Mucosa of gallbladder (tissue), 1 donor: ENCODE measurements at regions not wholly inside any gene's neighbourhood (a gene's known extent, or its start where the extent isn't known, plus 50 kb on each side); places are given as distances from the start of the nearest gene placed in this dataset.

Experiments used
- DNase-seq: peaks from one replicate; pipeline ENCODE4 v3.0.0-alpha.2; 2020; ENCODE audit warnings: low spot score
- donor health status: DM: no; HTN: no; CAD: no.

DNA sequence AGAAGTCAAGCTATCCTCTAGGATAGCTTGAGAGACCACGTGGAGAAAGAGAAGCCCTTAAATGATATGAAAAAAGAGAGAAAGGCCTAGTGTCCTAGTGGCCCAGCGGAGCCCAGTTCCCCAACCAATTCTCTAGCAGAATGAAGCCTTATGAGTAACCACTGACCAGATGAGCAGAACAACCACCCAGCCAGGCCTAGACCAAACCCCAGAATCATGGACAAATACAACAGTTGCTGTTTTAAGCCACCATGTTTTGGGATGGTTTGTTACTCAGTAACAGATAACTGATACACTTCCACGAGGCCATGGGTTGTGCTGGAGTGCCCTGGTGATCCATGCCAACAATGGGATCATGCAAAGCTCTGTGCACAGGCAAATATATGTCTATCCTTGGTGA is 377.1 kb downstream of the SOX9 start:
- DNase-seq: no peak

DNA sequence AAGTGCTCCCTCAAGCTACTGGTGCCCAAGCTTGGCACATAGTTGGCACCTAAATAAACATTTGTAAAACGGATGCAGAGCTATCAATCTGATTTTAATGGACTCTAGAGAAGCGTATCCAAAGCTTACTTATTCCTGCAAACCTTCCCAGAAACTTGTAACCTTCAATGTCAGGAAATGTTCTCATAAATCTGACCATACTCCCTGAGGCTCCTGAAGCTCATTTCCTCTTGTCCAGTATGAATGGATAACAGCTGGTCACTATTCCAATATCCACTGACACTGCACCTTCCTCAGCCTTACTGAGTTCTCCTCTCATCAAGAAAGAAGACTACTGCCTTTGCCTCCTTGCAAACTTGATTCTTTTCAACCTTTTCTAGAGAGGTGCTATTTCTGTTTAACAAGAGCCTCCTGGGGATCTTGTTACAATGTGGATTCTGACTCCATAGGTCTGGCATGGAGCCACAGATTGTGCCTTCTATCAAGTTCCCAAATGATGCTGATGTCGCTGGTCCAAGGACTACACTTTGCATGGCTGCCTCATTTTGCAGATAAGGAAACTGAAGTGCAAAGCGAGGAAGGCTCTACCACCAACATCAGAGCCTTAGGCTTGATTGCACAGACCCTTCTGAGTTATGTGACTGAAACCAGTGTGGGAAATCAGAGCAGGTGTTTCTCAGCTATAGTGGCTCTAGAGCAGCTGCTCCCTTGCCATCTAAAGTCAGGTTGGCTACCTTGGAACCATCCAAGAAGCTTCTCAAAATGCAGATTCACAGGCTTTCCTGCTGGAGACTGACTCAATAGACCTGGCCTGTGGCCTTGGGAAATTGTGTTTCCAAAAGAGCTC is 377.8 kb downstream of the SOX9 start:
- DNase-seq: no peak

GRCh38 chr17:72501404-72502370 is 380.9 kb downstream of the SOX9 start:
- DNase-seq: peak; percentile 66

DNA sequence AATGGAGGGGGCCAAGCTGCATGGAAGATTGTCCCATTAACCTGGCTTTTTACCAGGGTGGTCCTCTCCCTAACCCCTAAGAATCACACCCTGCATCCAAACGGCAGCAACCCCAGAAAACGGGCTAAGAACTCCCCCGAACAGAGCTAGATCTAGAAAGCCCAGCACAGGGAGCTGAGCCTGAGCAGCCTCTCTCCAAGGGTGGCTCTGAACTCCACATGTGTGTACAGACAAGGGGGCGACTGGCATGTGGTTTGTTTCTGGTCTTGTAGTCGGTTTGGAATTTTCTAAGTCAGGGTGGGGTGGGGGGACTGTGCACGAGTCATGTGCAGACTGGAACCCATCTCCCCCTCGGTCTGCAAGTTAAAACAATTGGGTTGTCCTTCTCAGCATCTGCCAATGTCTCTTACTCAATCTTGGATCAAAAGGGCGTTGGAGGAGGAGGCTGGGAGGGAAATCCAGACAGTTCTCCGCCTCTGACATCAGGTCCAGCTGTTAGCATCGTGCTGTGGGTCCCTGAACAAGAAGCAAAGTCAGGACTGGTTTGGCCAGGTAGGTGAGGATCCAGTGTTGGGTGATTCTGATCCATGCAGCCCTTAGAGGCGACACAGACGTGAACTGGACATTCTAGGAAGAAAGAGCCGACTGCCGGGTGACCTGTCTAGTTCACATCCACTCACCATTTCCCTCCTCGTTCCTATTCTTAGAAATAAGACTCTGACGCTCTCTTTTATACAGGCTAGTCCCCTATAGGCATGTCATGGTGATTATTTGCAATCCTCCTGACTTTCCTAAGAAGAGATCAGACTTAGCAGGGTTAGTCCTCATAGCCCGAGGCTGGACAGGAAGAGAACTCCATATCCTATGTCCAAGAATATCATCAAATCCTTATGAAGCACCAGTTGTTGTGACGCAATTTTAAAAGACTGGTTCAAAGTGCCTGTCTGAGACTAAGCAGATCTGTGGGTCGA is 381.8 kb downstream of the SOX9 start:
- peak; percentile 28 for DNase-seq

DNA sequence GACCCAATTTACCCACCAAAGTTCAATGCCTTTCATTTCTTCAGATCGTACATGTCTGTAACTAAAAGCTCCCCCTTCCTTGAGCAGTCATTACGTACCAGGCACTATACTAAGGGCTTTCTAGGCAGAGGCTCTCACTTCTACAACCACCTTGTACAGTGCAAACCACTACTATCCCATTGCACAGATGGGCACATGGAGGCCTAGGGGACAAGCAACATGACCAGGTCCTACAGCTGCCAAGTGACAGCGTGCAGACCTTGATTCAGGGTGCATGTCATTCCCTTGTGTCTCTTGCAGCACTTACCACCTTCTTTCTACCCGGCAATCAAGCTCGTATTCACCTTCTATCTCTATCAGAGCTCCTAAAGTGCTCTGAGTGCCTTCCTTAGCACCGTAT is 382.7 kb downstream of the SOX9 start:
- DNase-seq: no peak

DNA sequence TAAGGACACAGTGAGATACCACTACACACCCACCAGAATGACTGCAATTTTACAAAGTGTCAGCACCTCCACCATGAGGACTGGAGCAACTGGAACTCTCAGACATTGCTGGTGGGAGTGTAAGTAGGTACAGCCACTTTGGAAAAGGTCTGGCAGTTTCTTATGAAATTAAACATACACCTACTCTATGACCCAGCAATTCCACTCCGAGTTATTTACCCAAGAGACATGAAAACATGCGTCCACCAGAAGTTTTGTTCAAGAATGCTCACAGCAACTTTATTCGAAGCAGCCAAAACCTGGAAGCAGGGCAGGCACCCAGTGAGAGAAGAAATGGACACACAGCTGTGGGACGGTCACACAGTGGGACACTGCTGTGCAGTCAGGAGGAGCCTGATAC is 384.0 kb downstream of the SOX9 start:
- no peak for DNase-seq

GRCh38 chr17:72506773-72507172 is 386.0 kb downstream of the SOX9 start:
- no peak for DNase-seq

- DNase-seq: no peak
Measured at GRCh38 chr17:72507370-72507769, 386.6 kb downstream of the SOX9 start.

DNA sequence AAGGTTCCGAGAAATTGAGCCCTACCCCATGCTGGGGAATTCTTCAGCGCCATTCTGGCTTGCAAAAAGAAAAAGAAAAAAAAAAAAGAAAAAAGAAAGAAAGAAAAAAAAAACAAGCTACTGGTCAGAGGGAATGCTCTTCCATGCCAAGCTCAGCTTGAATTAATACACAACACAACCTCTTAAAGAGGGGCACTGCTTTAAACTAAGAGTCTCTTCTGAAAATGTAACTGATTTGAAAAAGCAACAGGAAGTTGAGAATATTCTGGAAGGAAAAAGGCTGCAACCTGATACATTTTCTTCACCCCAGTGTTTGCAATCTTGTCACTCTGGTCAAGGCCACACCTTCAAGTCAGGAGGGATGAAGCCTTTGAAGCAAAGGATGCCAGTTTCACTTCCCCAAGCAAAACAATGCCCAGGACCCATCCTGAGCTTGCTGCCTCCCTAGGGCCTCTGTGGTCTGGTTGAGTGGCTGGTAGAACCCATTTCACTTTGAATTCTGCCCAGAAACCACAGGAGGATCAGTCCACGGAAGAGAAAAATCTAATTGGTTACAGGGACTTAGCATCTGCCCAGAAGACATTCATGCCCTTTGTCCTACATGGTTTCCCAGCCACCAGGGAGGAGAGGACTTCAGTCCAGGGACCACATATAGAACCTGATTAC is 389.7 kb downstream of the SOX9 start:
- no peak for DNase-seq

- DNase-seq: no peak
Measured at GRCh38 chr17:72511242-72511641, 390.4 kb downstream of the SOX9 start.

DNA sequence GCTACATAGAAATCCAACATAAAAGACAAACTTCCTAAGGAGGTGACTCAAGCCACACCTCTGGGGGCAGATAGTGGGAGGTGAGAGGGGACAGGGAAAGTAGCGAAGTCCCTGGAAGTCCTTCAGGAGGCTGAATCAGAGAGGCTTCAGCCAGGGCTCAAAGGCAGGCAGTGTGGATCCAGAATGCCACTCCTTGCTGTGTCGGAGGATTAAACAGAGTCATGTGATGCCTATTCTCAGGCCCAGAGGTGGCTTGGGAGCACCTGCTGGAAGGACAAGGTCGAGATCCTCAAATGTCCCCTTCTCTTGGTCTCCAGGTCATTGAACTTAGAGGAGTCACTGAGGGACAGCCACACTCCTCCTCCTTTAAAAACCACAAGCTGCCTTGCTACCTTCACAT is 391.1 kb downstream of the SOX9 start:
- peak; percentile 48 for DNase-seq

DNA sequence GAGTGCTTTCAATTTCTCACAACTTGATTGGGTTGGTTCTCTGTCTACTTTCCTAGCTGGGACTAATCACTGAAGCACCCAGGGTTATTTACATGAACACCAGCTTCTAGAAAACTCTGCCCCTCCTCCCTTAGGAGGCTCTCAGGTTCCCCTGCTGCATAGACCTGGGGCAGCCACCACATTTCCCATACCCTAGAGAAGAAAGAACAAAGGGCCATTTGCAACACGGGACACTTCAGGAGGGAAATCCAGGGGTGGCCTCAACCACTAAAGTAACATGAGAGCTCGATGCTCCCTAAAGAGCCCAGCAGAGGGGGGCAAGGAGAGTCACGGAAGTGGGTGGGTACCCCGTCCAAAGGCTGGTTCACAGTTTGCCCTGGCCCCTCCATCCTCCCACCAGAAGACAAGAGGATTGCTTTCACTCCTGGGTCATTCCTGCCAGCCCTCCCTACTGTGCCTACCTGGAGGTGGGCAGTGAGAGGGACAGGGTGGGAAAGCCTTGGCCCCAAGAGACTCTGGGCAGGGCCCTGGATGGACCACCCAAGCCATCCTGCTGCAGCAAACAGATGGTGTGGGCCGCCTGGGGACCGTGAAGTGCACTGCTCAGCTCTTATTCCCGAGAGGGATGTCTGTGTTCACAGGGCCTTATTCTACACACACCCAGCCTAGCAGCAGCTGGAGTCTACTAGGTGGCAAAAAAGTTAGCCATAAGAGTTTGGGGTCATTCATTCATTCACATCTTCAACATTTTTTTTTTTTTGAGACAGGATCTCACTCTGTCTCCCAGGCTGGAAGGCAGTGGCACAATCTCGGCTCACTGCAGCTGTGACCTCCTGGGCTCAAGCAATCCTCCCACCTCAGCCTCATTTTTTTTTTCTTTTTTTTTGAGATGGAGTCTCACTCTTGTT is 392.1 kb downstream of the SOX9 start:
- no peak for DNase-seq

DNA sequence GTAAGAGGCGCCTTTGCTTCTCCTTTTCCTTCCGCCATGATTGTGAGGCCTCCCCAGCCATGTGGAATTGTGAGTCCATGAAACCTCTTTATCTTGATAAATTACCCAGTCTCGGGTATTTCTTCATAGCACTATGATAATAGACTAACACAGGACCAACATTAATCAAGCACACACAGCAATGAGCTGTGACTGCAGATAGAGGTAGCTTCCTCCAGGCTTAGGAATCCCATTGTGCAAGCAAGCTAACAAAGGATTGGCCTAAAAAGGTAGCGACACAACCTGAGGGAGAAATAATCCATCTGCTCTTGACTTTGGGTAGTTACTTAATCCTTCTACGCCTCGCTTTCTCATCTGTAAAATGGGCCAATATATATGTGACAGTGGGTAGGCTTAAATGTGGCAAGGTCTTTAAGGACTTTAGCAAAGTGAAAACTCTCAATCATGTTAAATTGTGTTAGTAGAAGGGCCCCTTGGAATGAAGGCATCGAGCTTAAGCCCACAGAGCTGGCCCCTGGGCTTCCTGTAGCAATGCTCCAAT is 393.6 kb downstream of the SOX9 start:
- DNase-seq: no peak

DNA sequence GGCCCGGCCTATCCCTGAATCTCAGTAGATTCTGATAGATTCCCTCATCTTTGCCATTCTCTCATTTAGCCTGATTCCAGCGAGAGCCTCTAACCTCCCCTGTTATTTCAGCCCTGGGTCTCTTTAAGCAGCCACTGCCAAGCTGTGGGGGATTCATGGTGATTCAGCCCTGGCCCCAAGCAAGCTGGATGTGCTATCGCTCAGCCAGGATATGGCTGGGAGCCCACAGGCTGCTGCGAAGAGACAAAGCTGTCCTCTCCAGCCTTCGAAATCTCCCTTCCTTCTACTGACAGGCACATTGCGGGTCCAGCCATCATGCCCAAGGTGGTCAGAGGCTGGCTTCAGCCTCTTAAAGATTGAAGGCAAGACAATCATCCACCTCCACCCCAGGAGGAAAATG is 394.1 kb downstream of the SOX9 start:
- no peak for DNase-seq

- DNase-seq: no peak
Measured at GRCh38 chr17:72515291-72516065, 394.7 kb downstream of the SOX9 start.

GRCh38 chr17:72516772-72517399 is 396.1 kb downstream of the SOX9 start:
- DNase-seq: peak; percentile 61

DNA sequence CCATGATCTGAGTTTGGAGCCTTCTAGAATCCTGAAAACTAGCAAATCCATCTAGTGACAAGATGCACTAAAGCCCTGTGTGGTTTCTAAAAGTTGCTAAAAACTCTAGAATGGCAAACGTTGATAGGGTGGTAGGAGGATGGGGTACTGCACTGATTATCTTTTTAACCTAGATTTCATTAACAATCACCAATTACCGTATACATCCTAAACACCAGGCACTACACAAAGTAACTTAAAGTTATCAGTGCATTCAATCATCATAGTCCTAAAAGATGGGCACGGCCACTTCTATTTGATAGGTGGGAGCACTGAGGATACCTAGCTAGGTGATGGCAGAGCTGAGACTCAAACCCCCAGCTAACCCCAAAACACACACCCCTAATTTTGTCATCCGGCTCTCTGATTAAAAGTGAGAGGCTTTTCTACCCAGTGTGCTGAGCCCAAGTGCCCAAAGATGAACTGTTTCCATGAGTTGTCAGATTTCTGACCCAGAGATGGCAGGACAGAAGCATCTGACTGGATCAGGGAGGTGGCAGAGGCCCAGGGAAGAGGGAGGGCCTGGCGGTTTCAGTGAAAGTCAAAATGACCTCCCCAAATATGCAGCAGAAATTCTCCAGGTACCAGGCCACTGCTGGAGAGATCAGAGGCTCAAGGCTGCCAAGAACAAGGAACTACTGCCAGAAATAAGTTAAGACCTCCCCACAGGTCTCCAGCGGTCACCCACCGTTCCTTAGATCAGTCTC is 396.8 kb downstream of the SOX9 start:
- DNase-seq: no peak
